IPS DF 6.9 (cell line): ENCODE measurements at regions not wholly inside any gene's neighbourhood (a gene's known extent, or its start where the extent isn't known, plus 50 kb on each side); places are given as distances from the start of the nearest gene placed in this dataset.

ENCODE experiments used
- DNase-seq: peaks from one replicate; pipeline ENCODE4 v3.0.0-alpha.2; 2013; ENCODE audit warnings: low read depth, low spot score
- H3K27ac ChIP-seq: one replicate; pipeline ENCODE4 v1.5.1; 2013; ENCODE audit warnings: low read length, control low read depth
- H3K27me3 ChIP-seq: 2 replicates; pipeline ENCODE4 v1.6.1; 2013; ENCODE audit warnings: mild to moderate bottlenecking, low read length; ENCODE audit not compliant: control insufficient read depth, insufficient read depth
- H3K36me3 ChIP-seq: 2 replicates; pipeline ENCODE4 v1.6.1; 2013; ENCODE audit warnings: low read length; ENCODE audit not compliant: control insufficient read depth, insufficient read depth
- H3K4me1 ChIP-seq: 2 replicates; pipeline ENCODE4 v1.6.1; 2013; ENCODE audit warnings: low read length; ENCODE audit not compliant: control insufficient read depth, insufficient read depth
- H3K4me3 ChIP-seq: 2 replicates; pipeline ENCODE4 v1.5.1; 2013; ENCODE audit warnings: mild to moderate bottlenecking, low read length
- H3K9me3 ChIP-seq: 2 replicates; pipeline ENCODE4 v1.6.1; 2013; ENCODE audit warnings: low read length, inconsistent platforms; ENCODE audit not compliant: control insufficient read depth, insufficient read depth
- WGBS: extraction: QIAGEN DNeasy Blood & Tissue Kit; methylation state at CpG from one replicate; pipeline ENCODE4 v1.1.7; 2013; ENCODE audit warnings: mixed read lengths, missing lambda C conversion rate; ENCODE audit not compliant: insufficient read length, insufficient coverage; 5-methylcytosine and 5-hydroxymethylcytosine counted together

DNA sequence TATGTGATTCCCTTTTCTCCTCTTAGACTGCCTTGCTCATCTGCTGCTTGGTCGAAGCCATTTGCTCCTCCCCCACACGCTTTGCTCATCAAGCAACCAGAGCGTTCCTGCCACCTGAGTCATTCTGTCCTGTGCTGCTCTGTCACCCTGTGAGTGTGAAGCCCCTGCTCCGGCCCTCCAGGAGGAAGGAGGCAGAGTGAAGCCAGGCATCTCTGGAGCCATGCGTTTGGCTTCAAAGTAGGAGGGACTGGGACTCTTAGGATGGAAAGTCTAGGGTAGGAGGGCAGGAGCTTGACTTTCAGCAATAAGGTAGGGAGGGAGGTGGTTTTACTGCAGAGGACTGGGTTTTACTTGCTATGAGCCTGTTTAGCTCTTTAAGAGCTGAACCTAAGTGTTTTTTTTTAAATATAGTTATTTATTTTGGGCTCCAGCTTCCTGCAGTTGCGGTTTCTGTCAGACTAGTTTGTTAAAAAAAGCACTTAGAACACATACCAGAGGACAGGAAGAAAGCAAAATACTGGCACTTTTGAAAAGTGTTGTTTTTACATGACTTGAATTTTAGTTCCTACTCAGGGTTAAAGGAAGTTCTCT is 63.6 kb downstream of the SPINK2 start:
- no peak overlapping the region for H3K27ac ChIP-seq
- H3K36me3 ChIP-seq = no peaks in the 10 kb centered on the region
- no peaks in the 10 kb centered on the region for H3K9me3 ChIP-seq
- H3K27me3 ChIP-seq = no peaks in the 10 kb centered on the region
- DNase-seq = peak; percentile 43
- H3K4me1 ChIP-seq = peaks cover 6% of the 10 kb centered on the region
- no CpG with 5 or more reads among the region's 6 CpGs for whole genome bisulfite sequencing
- no peak overlapping the region for H3K4me3 ChIP-seq

GRCh38 chr4:56757261-56757746 is 64.2 kb downstream of the SPINK2 start:
- Histone ChIP-seq H3K27me3 (no peaks in the 10 kb centered on the region), H3K9me3 (no peaks in the 10 kb centered on the region), H3K4me3 (no peak overlapping the region), H3K27ac (no peak overlapping the region), H3K36me3 (no peaks in the 10 kb centered on the region), H3K4me1 (peaks cover 6% of the 10 kb centered on the region)
- WGBS = no CpG with 5 or more reads among the region's 5 CpGs
- DNase-seq = no peak

DNA sequence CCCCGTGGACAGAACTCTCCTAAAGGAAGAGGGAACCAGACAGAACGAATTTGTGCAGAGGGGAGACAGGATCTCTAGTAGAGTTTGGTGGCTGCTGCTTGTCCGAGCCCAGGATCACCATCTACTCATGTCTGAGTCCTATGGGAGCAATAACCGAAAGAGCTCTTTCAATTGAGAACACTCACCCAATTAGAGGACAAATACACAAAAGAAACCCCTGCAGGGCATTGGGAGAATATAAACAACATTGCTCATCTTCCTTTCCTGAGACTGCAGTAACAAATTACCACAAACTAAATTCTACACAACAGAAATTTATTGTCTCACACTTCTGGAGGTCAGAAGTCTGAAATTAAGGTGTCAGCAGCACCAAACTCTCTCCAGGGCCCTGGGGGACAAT is 65.6 kb downstream of the SPINK2 start:
- H3K4me3 ChIP-seq = no peak overlapping the region
- H3K27me3 ChIP-seq = no peaks in the 10 kb centered on the region
- peaks cover 6% of the 10 kb centered on the region for H3K4me1 ChIP-seq
- H3K9me3 ChIP-seq = no peaks in the 10 kb centered on the region
- H3K36me3 ChIP-seq = no peaks in the 10 kb centered on the region
- no peak overlapping the region for H3K27ac ChIP-seq
- no peak for DNase-seq
- no CpG with 5 or more reads among the region's 4 CpGs for WGBS

GRCh38 chr4:56752985-56753384 is 68.5 kb downstream of the SPINK2 start:
- no peaks in the 10 kb centered on the region for H3K36me3 ChIP-seq
- H3K27ac ChIP-seq = no peak overlapping the region
- H3K9me3 ChIP-seq = no peaks in the 10 kb centered on the region
- no CpG with 5 or more reads among the region's 2 CpGs for WGBS
- no peak for DNase-seq
- H3K27me3 ChIP-seq = no peaks in the 10 kb centered on the region
- peaks cover 6% of the 10 kb centered on the region for H3K4me1 ChIP-seq
- H3K4me3 ChIP-seq = no peak overlapping the region

DNA sequence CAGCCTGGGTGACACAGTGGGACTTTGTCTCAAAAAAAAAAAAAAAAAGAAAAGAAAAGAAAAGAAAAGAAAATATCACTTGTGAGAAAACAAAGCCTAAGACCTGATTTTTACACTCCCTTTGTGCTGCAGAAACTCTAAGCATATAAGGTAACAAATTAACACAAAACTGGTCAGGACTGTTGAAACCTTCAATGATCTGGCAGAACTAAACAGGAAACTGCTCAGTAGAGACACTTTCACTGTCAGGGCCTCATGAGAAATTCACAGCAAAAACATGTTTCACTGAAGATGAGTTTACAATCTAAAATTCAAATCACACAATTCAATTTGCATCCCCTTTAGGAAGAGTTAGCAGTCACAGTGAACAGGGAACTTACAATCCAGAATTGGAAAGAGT is 69.1 kb upstream of the HOPX start:
- no peaks in the 10 kb centered on the region for H3K4me1 ChIP-seq
- H3K36me3 ChIP-seq = no peaks in the 10 kb centered on the region
- no peak for DNase-seq
- H3K27ac ChIP-seq = no peak overlapping the region
- no peaks in the 10 kb centered on the region for H3K9me3 ChIP-seq
- no peaks in the 10 kb centered on the region for H3K27me3 ChIP-seq
- H3K4me3 ChIP-seq = no peak overlapping the region

DNA sequence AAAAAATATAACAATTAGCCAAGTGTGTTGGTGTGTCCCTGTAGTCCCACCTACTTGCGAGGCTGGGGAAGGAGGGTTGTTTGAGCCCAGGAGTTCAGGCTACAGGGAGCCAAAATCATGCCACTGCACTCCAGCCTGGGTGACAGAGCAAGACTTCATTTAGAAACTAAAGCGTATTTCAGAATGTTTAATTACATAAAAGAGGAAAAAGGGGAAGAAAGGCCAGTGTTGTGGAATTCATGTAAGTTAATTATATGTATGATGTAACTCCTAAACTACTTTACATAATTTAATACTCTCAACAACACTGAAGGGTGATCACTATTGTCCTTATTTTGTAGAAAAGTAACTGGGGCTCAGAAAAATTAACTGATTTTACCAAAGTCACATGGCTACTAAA is 67.2 kb upstream of the HOPX start:
- Histone ChIP-seq H3K9me3 (no peaks in the 10 kb centered on the region), H3K4me1 (no peaks in the 10 kb centered on the region), H3K27ac (no peak overlapping the region), H3K4me3 (no peak overlapping the region), H3K27me3 (no peaks in the 10 kb centered on the region), H3K36me3 (no peaks in the 10 kb centered on the region)
- DNase-seq = no peak
- WGBS = no CpG with 5 or more reads among the region's 2 CpGs

GRCh38 chr4:56746639-56747038 is 65.5 kb upstream of the HOPX start:
- H3K4me1 ChIP-seq = no peaks in the 10 kb centered on the region
- WGBS = no CpG with 5 or more reads among the region's 5 CpGs
- no peak for DNase-seq
- H3K36me3 ChIP-seq = no peaks in the 10 kb centered on the region
- no peak overlapping the region for H3K27ac ChIP-seq
- no peak overlapping the region for H3K4me3 ChIP-seq
- no peaks in the 10 kb centered on the region for H3K27me3 ChIP-seq
- H3K9me3 ChIP-seq = no peaks in the 10 kb centered on the region

DNA sequence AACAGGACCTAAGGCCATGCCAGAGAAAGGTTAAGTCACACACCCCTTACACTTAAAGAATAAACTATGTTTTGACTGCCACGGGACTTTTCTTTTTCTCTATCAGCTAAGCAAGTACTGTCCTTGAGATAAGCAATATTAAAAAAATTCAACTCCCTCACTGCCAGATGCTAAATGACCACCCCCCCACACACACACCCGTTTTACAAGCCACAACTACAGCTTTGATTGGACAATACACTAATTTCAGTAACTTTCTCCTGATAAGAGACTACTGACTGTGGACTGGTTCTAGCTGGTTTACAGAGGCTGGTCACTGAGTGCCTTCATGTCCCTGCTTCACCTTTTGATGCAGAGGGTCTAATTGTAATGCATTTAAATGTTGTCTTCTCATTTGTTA is 63.9 kb upstream of the HOPX start:
- no peaks in the 10 kb centered on the region for H3K36me3 ChIP-seq
- H3K27ac ChIP-seq = no peak overlapping the region

GRCh38 chr4:56744030-56744429 is 62.9 kb upstream of the HOPX start:
- H3K4me1 ChIP-seq = no peaks in the 10 kb centered on the region
- H3K27me3 ChIP-seq = no peaks in the 10 kb centered on the region
- no CpG with 5 or more reads among the region's 1 CpG for WGBS
- H3K36me3 ChIP-seq = no peaks in the 10 kb centered on the region
- no peak overlapping the region for H3K4me3 ChIP-seq
- no peak overlapping the region for H3K27ac ChIP-seq
- H3K9me3 ChIP-seq = no peaks in the 10 kb centered on the region
- no peak for DNase-seq

More for the DNA sequence above, 63.9 kb upstream of the HOPX start:
- Histone ChIP-seq H3K9me3 (no peaks in the 10 kb centered on the region), H3K27me3 (no peaks in the 10 kb centered on the region), H3K4me1 (no peaks in the 10 kb centered on the region), H3K4me3 (no peak overlapping the region)
- DNase-seq = no peak
- no CpG with 5 or more reads among the region's 2 CpGs for WGBS

DNA sequence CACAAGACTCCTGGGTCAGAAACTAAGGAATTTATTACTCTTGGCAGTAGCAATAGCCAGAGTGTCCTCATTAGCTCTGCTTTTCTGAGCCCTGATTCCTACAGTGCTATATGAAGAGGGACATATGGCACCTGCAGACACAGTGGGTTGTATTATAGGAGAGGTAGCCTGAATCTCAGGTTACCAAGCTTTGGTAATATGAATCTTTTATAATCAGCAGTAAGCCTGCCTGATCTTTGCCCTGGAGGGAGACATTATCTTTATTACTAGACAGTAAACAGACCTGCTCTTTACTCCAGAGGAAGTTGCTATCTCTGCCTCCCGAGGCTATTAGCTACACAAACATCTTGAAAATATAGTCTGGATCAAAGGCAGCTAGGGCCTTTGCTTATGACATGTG is 62.5 kb upstream of the HOPX start:
- DNase-seq = no peak
- Histone ChIP-seq H3K4me1 (no peaks in the 10 kb centered on the region), H3K4me3 (no peak overlapping the region), H3K27me3 (no peaks in the 10 kb centered on the region), H3K36me3 (no peaks in the 10 kb centered on the region), H3K27ac (no peak overlapping the region), H3K9me3 (no peaks in the 10 kb centered on the region)
- WGBS = no CpG with 5 or more reads among the region's 1 CpG

DNA sequence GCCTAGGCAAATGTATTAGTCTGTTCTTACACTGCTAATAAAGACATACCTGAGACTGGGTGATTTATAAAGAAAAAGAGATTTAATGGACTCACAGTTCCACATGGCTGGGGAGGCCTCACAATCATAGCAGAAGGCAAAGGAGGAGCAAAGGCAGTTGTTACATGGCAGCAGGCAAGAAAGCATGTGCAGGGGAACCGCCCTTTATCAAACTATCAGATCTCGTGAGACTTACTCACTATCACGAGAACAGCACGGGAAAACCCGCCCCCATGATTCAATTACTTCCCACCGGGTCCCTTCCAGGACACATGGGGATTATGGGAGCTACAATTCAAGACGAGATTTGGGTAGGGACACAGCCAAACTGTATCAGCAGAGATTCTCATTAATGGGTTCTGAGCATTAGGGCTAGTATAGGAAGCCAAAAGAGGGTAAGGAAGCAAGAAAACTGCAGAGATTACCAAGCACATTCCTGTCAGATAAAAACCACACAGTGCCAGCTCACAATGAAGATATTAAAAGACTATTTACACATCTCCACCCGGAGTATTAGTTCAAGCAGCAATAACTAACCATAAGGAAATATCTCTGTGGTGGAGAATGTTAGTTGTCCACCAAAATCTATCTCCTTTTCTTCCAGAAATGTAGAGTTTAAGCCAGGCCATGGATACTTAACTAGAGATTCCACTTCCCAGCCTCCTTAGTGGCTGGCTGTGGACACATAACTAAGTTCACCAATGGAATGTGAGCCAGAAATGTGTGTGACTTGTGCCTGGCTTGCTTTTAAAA is 61.2 kb upstream of the HOPX start:
- no peak for DNase-seq
- no peak overlapping the region for H3K4me3 ChIP-seq
- no peaks in the 10 kb centered on the region for H3K27me3 ChIP-seq
- no CpG with 5 or more reads among the region's 8 CpGs for WGBS
- no peak overlapping the region for H3K27ac ChIP-seq
- H3K36me3 ChIP-seq = no peaks in the 10 kb centered on the region
- H3K9me3 ChIP-seq = no peaks in the 10 kb centered on the region
- no peaks in the 10 kb centered on the region for H3K4me1 ChIP-seq
